ENCODE measurements at regions not wholly inside any gene's neighbourhood (a gene's known extent, or its start where the extent isn't known, plus 50 kb on each side); places are given as distances from the start of the nearest gene placed in this dataset.

DNA sequence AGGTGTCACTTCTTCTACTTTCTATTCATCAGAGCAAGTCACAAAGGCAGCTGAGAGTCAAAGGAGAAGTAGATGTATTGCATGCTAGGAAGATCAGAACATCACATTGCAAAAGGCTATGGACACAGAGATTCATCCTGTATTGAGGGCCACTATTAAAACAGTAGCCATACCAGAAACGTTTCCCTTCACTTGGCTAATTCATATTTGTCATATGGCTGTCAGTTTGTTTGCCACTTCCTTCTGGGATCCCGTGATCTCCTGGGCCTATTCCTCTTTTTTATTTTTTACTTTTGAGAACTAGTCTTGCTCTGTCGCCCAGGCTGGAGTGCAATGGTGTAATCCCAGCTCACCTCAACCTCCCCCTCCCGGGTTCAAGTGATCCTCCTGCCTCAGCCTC, 184.0 kb upstream of the SATB1 start:
- DNase-seq = no peak
- TF ChIP-seq POLR2A (IDR thresholded peaks at IDR 0.05; ENCODE audit: low read length) (no peak), GATA1 (IDR thresholded peaks at IDR 0.05; ENCODE audit: low read depth, low read length) (no peak)

DNA sequence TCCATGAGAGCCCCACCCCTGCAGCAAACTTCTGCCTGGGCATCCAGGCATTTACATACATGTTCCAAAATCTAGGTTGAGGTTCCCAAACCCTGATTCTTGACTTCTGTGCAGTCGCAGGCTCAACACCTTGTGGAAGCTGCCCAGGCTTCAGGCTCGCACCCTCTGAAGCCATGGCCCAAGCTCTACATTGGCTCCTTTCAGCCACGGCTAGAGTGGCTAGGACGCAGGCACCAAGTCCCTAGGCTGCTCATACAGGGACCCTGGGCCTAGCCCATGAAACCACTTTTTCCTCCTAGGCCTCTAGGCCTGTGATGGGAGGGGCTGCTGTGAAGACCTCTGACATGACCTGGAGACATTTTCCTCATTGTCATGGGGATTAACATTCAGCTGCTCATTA, 172.8 kb upstream of the SATB1 start:
- no peak for DNase-seq
- TF ChIP-seq GATA1 (IDR thresholded peaks at IDR 0.05; ENCODE audit: low read depth, low read length) (no peak), POLR2A (IDR thresholded peaks at IDR 0.05; ENCODE audit: low read length) (no peak)

DNA sequence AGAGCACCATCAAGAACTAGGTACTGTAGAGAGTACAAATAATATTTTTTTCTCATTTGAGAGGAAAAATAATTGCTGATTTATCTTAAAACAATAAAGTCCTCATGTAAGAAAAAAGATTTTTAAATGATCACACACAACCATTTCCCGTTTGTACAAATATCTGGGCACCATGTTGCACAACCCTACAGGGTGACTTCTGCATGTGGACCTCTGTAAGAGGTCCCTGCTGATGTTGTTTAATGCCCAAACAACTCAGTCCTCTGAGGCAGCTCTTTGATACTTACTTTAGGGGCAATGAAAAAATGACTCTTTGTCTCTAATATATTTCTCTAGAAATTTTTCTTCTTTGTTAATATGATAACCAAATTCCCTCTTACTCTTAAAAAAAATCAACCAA, 168.1 kb upstream of the SATB1 start:
- TF ChIP-seq POLR2A (IDR thresholded peaks at IDR 0.05; ENCODE audit: low read length) (no peak), GATA1 (IDR thresholded peaks at IDR 0.05; ENCODE audit: low read depth, low read length) (no peak)

DNA sequence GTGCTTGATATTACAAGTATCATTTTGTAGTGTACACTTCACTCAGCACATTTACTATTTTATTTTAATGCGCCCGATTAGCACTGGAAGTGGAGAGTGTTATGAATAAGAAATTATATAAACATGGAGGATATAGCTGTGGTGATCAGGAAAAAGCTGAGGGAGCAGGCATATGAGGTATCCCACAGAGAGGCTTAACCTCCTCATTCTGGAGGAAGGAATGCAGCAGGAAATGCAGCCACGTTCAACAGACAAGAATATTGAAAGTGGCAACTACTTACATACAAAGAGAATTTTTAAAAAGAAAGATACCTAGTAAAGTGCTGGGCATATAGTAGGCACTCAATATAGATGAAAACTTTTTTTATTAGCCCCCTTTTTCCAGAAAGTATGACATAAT, 166.0 kb upstream of the SATB1 start:
- TF ChIP-seq GATA1 (IDR thresholded peaks at IDR 0.05; ENCODE audit: low read depth, low read length) (no peak), POLR2A (IDR thresholded peaks at IDR 0.05; ENCODE audit: low read length) (no peak)
- no peak for DNase-seq

More for the DNA sequence above, 168.1 kb upstream of the SATB1 start:
- DNase-seq = no peak

DNA sequence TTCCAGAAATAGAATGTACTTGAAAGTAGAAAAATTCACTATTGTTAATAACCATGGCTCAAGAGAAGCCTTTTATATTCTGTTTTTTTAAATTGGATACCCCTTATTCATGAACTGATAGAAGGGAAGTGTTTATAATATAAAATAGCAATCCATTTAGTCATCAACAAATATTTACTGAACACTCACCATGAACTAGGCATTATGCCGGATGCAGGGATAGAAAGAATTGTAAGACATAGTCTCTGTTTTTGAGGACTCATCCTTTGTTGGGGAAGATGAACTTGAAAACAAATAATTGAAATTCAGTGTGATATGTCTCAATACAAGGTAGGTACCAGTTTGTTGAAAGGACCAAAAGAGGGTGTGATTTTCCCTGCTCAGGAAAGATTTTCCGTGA, 160.9 kb upstream of the SATB1 start:
- TF ChIP-seq POLR2A (IDR thresholded peaks at IDR 0.05; ENCODE audit: low read length) = no peak
- no peak for TF ChIP-seq GATA1 (IDR thresholded peaks at IDR 0.05; ENCODE audit: low read depth, low read length)
- no peak for DNase-seq

DNA sequence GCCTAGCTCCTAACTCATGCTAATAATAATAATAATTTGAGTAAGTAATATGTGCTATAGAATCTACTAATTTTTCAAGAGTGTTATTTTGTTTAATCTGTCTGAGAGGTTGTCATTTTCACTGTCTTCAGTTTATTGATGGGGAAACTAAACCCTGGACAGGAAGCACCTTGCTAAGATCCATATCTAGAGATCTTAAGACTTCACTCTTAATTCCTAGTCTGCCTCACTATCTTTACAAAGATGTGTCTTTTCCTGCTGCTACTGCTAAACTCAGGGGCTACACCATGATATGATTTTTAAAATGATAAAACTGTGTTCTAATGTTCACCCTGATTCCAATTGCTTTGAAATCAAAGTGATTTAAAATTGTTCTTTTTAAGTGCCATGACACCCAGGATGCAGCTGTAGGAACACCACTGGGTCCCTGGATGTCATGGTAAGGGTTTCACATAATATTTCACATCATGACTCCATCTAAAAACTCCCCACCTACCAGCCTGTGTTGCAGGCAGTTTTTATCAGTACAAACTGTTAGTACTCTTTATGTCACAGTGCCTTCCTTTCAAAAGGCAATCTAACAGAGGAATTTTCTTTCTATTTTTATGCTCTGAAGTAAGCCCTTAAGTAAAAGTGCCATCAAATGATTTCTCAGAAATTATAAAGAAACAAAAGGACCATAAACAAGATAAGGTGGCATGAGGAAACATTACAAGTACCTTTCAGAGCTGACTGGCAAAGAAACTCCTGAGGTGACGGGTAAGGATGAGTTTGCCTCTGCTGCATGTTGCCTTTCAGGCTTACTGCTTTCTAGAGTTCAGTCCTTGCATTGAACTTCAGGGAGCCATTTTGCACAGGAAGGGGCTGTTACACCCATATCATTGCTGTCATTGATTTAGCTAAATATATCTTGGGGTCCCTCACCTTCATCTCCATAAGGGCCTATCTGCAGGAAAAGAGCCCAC, 160.1 kb upstream of the SATB1 start:
- DNase-seq = no peak
- TF ChIP-seq GATA1 (IDR thresholded peaks at IDR 0.05; ENCODE audit: low read depth, low read length) (no peak), POLR2A (IDR thresholded peaks at IDR 0.05; ENCODE audit: low read length) (no peak)

DNA sequence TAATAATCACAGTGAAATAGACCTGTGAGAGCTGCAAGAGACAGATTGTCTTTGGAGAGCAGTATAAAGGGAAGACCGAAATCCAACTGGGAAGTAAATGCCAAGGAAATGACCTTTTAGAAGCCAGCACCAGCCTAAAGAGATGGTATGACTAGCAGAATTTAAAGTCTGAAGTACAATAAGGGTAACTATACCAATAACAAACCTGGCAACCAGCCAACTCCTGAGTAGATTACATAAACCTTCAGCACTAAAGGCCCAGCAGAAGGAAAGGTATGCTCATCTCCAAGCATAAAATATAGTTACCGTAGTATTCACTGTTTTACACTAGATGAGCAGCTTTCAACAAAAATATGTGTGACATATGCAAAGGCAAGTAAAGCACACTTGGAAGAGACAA, 155.1 kb upstream of the SATB1 start:
- TF ChIP-seq POLR2A (IDR thresholded peaks at IDR 0.05; ENCODE audit: low read length) = no peak
- TF ChIP-seq GATA1 (IDR thresholded peaks at IDR 0.05; ENCODE audit: low read depth, low read length) = no peak
- DNase-seq = peak in 1 of 2 experiments; percentile 8

DNA sequence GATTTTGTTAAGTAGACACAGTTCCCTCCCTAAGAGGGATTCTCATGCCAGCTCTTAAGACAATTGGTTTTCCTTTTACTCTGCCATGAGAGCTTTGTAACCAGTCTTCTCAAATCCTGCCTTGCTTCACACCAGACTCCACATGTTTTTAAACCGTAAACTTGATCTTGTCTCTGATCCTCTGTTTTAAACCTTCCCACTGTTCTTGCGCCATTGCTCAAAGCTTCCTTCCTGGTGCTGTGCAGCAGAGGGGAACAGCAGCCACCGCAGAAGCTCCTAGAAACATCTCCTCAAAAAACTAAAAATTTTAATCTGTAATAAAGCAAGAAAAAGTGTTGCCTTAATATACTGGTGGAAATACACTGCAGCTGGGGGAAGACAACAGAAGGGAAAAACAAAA, 154.5 kb upstream of the SATB1 start:
- no peak for DNase-seq
- no peak for TF ChIP-seq POLR2A (IDR thresholded peaks at IDR 0.05; ENCODE audit: low read length)
- no peak for TF ChIP-seq GATA1 (IDR thresholded peaks at IDR 0.05; ENCODE audit: low read depth, low read length)

DNA sequence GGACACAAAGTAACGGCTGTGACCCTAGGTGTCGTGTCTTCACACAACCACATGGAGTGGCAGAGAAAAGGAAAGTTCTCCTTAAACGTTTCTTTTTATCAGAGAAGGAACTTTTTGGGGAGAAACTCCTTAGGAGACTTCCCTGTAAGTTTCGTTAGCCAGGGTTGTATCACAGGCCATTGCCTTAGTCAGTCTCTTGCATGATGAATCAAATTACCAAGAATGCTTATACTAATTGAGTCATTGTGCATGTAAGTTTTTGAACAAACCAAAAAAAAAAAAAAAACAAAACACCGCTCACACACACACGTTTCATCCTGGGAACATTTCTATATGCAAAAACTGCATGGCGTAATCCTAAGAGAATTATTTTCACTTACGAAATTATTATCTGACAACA, 150.4 kb upstream of the SATB1 start:
- TF ChIP-seq GATA1 (IDR thresholded peaks at IDR 0.05; ENCODE audit: low read depth, low read length) = no peak
- no peak for DNase-seq

DNA sequence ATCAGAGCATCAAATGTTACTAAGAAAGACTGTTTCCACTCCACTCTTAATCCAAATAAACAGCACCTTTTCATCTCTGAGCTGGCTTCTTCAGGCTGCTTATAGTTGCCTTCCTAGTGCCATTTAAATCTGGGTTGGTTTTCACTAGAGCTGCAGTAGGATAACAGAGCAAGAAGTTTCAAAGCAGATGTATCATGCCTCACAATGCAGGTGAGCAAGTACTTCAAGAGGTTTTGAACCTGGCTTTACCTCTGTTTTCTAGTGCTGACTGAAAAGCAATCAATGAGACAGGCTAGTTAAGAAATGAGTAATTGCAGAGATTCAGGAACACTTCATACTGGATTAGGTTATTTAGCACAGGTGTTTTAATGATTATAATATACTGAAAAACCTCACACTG, 147.7 kb upstream of the SATB1 start:
- TF ChIP-seq POLR2A (IDR thresholded peaks at IDR 0.05; ENCODE audit: low read length) = no peak
- no peak for TF ChIP-seq GATA1 (IDR thresholded peaks at IDR 0.05; ENCODE audit: low read depth, low read length)
- no peak for DNase-seq

DNA sequence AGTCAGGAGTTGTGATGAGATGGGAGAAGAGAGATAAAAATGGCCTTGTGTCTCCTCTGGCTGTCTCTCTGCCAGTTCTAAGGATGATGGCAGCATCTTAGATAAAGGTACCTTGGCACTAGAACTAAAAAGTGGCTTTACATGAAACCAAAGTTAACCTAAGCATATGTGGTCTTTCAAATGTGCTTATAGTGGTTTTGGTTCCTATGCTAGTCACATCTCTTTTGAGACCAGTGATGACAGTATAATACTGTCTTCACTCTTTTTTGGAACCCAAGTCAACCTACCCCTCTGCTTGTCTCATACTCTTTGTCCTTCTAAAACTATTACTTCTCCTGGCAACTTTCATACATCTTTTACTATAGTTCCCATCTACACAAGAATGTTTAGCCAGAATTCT, 142.2 kb upstream of the SATB1 start:
- DNase-seq = no peak
- no peak for TF ChIP-seq GATA1 (IDR thresholded peaks at IDR 0.05; ENCODE audit: low read depth, low read length)

DNA sequence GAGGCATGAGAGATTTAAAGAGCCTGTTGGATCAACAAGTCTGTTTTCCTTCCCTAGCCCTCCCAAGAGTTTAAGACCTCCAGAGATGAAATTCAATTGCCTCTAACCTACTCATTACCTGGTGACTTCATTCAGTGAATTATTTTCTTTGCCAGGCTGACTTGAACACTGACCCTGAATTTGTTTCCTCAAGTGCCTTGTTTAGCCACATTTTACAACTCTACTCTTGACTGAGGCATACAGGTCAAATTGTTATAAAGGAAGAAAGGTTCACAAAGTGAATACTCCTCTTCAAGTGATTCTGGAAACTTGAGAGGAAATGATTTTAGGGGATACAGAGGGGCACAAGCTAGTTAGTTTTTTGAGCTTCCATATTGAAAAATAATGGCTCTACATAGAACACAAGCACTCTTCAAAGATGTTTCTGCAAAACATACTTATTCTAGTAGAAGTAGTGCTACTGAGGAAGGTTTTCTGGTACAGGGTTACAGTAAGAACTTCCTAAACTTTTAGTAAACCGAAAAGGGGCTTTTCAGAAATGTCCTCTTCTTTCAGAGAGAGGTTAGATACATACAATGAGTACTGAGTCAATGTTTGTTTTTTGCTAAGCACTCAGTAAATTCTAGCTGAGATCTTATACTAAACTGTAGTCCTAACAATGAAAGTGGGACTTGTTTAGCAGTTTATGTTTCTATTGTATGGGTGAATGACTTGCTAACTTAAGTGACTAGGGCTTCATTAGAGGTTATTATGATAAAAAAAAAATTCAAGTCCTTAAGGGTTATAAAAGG, 137.4 kb upstream of the SATB1 start:
- TF ChIP-seq GATA1 (IDR thresholded peaks at IDR 0.05; ENCODE audit: low read depth, low read length) (no peak), POLR2A (IDR thresholded peaks at IDR 0.05; ENCODE audit: low read length) (no peak)
- DNase-seq = no peak

DNA sequence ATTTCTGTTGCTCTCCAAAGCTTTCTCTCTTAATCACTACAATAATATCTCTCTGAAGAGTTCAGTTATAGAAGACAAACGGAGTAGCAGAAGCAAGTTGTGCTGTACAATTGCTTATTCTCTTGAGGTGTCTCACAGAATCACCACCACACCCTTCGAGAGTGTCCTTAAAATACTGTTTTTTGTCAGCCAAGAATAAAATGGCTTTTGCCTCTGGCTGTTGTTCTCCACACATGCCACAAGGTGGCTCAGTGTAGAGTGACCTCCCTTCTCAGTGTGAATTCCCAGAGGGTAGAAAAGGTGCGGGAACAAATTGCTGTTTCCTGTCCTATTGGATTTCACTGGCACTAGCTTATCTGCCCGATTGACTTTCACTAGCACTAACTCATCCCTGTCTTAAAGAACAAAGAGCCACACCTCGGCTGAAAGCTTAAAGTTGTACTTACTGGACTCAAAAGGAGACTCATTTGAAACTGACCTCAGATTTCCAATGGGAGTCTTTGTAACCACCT, 134.2 kb upstream of the SATB1 start:
- TF ChIP-seq POLR2A (IDR thresholded peaks at IDR 0.05; ENCODE audit: low read length) = no peak
- no peak for TF ChIP-seq GATA1 (IDR thresholded peaks at IDR 0.05; ENCODE audit: low read depth, low read length)
- peak; percentile 17 to 26 for DNase-seq

DNA sequence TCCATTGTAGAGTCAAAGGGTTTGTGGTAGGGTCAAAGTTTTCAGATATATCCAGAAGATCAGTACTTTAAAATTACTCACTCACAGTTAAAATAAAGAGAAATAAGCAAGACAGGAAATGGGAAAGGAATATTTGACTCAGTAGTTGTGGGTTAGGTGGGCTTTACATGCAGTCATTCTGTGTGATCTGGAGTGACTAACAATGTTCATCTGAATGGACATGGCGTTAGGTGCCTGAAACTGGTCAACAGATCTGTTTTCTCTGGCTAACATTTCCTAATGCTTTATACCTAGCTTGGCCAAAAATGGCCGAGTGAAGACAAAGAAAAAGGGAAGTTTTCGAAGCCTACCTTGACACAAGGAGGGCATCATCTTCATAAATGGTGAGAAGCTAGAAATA, 133.4 kb upstream of the SATB1 start:
- DNase-seq = no peak
- no peak for TF ChIP-seq GATA1 (IDR thresholded peaks at IDR 0.05; ENCODE audit: low read depth, low read length)

Measured in erythroblast (primary cell).